Progenitor cell of endocrine pancreas (in vitro differentiated cells): ENCODE measurements at regions not wholly inside any gene's neighbourhood (a gene's known extent, or its start where the extent isn't known, plus 50 kb on each side); places are given as distances from the start of the nearest gene placed in this dataset.
"Not testable (repeated sequence)": the region's sequence is repeated elsewhere in the genome, so short reads cannot be mapped to it uniquely, and the experiment has no call there.

Experiments used
- DNase-seq: peaks from one replicate; pipeline ENCODE4 v3.0.0; 2021; ENCODE audit warnings: low spot score; ENCODE audit not compliant: unreplicated experiment
- H3K27ac Mint-ChIP-seq: 2 replicates; pipeline ENCODE4 v1.8.0; 2021; ENCODE audit warnings: mild to moderate bottlenecking, moderate library complexity, mixed read lengths
- H3K27me3 Mint-ChIP-seq: 2 replicates; pipeline ENCODE4 v1.8.0; 2021; ENCODE audit warnings: mixed read lengths
- H3K36me3 Mint-ChIP-seq: 2 replicates; pipeline ENCODE4 v1.8.0; 2022; ENCODE audit warnings: mixed read lengths; ENCODE audit not compliant: insufficient read depth
- H3K4me1 Mint-ChIP-seq: 2 replicates; pipeline ENCODE4 v1.8.0; 2021; ENCODE audit warnings: low read depth, mixed read lengths
- H3K4me3 Mint-ChIP-seq: 2 replicates; pipeline ENCODE4 v1.8.0; 2021; ENCODE audit warnings: low read depth, mild to moderate bottlenecking, moderate library complexity, mixed read lengths
- H3K9me3 Mint-ChIP-seq: 2 replicates; pipeline ENCODE4 v1.8.0; 2021; ENCODE audit warnings: low read depth, mixed read lengths
- CTCF ChIP-seq: fragments of 200-600 bp; sonication (generic); IDR thresholded peaks from one replicate; pipeline ENCODE4 v1.5.0; 2021; ENCODE audit warnings: antibody characterized with exemption, mild to moderate bottlenecking; ENCODE audit not compliant: unreplicated experiment

- Mint-ChIP-seq H3K27me3 (no peaks in the 10 kb centered on the region), H3K4me3 (no peak overlapping the region), H3K9me3 (no peaks in the 10 kb centered on the region), H3K27ac (no peak overlapping the region), H3K4me1 (no peaks in the 10 kb centered on the region), H3K36me3 (no peaks in the 10 kb centered on the region)
- no peak for TF ChIP-seq CTCF
- no peak for DNase-seq
Measured at GRCh38 chr7:32659853-32660252, 164.6 kb downstream of the AVL9 start.

- no peak for DNase-seq
- TF ChIP-seq CTCF: no peak
- H3K27ac Mint-ChIP-seq: no peak overlapping the region
- H3K9me3 Mint-ChIP-seq: no peaks in the 10 kb centered on the region
- no peaks in the 10 kb centered on the region for H3K27me3 Mint-ChIP-seq
- no peak overlapping the region for H3K4me3 Mint-ChIP-seq
- no peaks in the 10 kb centered on the region for H3K36me3 Mint-ChIP-seq
- H3K4me1 Mint-ChIP-seq: no peaks in the 10 kb centered on the region
Measured at GRCh38 chr7:32658467-32658869, 163.2 kb downstream of the AVL9 start.

GRCh38 chr7:32658034-32658433, 162.7 kb downstream of the AVL9 start:
- no peak for DNase-seq
- Mint-ChIP-seq H3K27ac (no peak overlapping the region), H3K4me1 (no peaks in the 10 kb centered on the region), H3K9me3 (no peaks in the 10 kb centered on the region), H3K4me3 (no peak overlapping the region), H3K27me3 (no peaks in the 10 kb centered on the region), H3K36me3 (no peaks in the 10 kb centered on the region)
- no peak for TF ChIP-seq CTCF

- H3K4me3 Mint-ChIP-seq, DNase-seq, H3K4me1 Mint-ChIP-seq: not testable (repeated sequence)
Measured at GRCh38 chr7:32654549-32654948, 159.3 kb downstream of the AVL9 start.

GRCh38 chr7:32650356-32650755, 155.1 kb downstream of the AVL9 start:
- H3K4me3 Mint-ChIP-seq, H3K9me3 Mint-ChIP-seq, DNase-seq, H3K27ac Mint-ChIP-seq, H3K4me1 Mint-ChIP-seq, H3K27me3 Mint-ChIP-seq, H3K36me3 Mint-ChIP-seq: not testable (repeated sequence)

More at GRCh38 chr7:32654549-32654948, 159.3 kb downstream of the AVL9 start:
- not testable (repeated sequence) for H3K27ac Mint-ChIP-seq, H3K36me3 Mint-ChIP-seq, H3K9me3 Mint-ChIP-seq, H3K27me3 Mint-ChIP-seq

GRCh38 chr7:32648408-32649156, 153.3 kb downstream of the AVL9 start:
- no peak for TF ChIP-seq CTCF
- H3K4me1 Mint-ChIP-seq: no peaks in the 10 kb centered on the region
- no peaks in the 10 kb centered on the region for H3K36me3 Mint-ChIP-seq
- H3K27me3 Mint-ChIP-seq: no peaks in the 10 kb centered on the region
- H3K9me3 Mint-ChIP-seq: no peaks in the 10 kb centered on the region
- H3K4me3 Mint-ChIP-seq: no peak overlapping the region
- DNase-seq: no peak
- H3K27ac Mint-ChIP-seq: no peak overlapping the region

- not testable (repeated sequence) for H3K9me3 Mint-ChIP-seq
Measured at GRCh38 chr7:32645255-32645654, 150.0 kb downstream of the AVL9 start.

More at GRCh38 chr7:32645255-32645654, 150.0 kb downstream of the AVL9 start:
- DNase-seq, H3K4me3 Mint-ChIP-seq, H3K27me3 Mint-ChIP-seq, H3K4me1 Mint-ChIP-seq, H3K27ac Mint-ChIP-seq, H3K36me3 Mint-ChIP-seq: not testable (repeated sequence)
